Hepatocyte (in vitro differentiated cells): ENCODE measurements at regions not wholly inside any gene's neighbourhood (a gene's known extent, or its start where the extent isn't known, plus 50 kb on each side); places are given as distances from the start of the nearest gene placed in this dataset.
"Not testable (repeated sequence)": the region's sequence is repeated elsewhere in the genome, so short reads cannot be mapped to it uniquely, and the experiment has no call there.

ENCODE experiments used
- DNase-seq: peaks from one replicate; pipeline ENCODE4 v3.0.0-alpha.2; 2016; ENCODE audit warnings: low spot score
- H2AFZ ChIP-seq: fragments of 200-600 bp; sonication (generic); 2 replicates; pipeline ENCODE4 v1.6.0; 2016; ENCODE audit warnings: antibody characterized with exemption, mild to moderate bottlenecking
- H3K27ac ChIP-seq: fragments of 200-600 bp; sonication (generic); 2 replicates; pipeline ENCODE4 v1.5.1; 2016; ENCODE audit warnings: mild to moderate bottlenecking
- H3K27me3 ChIP-seq: fragments of 200-600 bp; sonication (generic); 2 replicates; pipeline ENCODE4 v1.6.1; 2016
- H3K36me3 ChIP-seq: fragments of 200-600 bp; sonication (generic); replicated peaks from 2 replicates; pipeline ENCODE4 v1.5.1; 2016; ENCODE audit warnings: low read depth; ENCODE audit not compliant: insufficient read depth
- H3K4me1 ChIP-seq: fragments of 200-600 bp; sonication (generic); 2 replicates; pipeline ENCODE4 v1.5.1; 2016; ENCODE audit warnings: mild to moderate bottlenecking, moderate library complexity; ENCODE audit not compliant: insufficient read depth
- H3K4me2 ChIP-seq: fragments of 200-600 bp; sonication (generic); 2 replicates; pipeline ENCODE4 v1.6.0; 2016
- H3K4me3 ChIP-seq: fragments of 200-600 bp; sonication (generic); 2 replicates; pipeline ENCODE4 v1.5.1; 2016; ENCODE audit warnings: mild to moderate bottlenecking
- H3K79me2 ChIP-seq: fragments of 200-600 bp; sonication (generic); 2 replicates; pipeline ENCODE4 v1.6.0; 2017; ENCODE audit warnings: mild to moderate bottlenecking
- H3K9me2 ChIP-seq: fragments of 200-600 bp; sonication (generic); replicated peaks from 2 replicates; pipeline ENCODE4 v1.6.0; 2017; ENCODE audit warnings: mild to moderate bottlenecking; ENCODE audit not compliant: insufficient read depth
- H3K9me3 ChIP-seq: fragments of 200-600 bp; sonication (generic); 2 replicates; pipeline ENCODE4 v1.5.1; 2016; ENCODE audit warnings: low read depth, mild to moderate bottlenecking
- H4K20me1 ChIP-seq: fragments of 200-600 bp; sonication (generic); 2 replicates; pipeline ENCODE4 v1.6.0; 2016; ENCODE audit warnings: mild to moderate bottlenecking; ENCODE audit not compliant: insufficient read depth, poor library complexity, severe bottlenecking
- WGBS: methylation state at CpG from one replicate; pipeline ENCODE4 v1.1.6; 2016; ENCODE audit warnings: low lambda C conversion rate; ENCODE audit errors: missing lambda C conversion rate; 5-methylcytosine and 5-hydroxymethylcytosine counted together

DNA sequence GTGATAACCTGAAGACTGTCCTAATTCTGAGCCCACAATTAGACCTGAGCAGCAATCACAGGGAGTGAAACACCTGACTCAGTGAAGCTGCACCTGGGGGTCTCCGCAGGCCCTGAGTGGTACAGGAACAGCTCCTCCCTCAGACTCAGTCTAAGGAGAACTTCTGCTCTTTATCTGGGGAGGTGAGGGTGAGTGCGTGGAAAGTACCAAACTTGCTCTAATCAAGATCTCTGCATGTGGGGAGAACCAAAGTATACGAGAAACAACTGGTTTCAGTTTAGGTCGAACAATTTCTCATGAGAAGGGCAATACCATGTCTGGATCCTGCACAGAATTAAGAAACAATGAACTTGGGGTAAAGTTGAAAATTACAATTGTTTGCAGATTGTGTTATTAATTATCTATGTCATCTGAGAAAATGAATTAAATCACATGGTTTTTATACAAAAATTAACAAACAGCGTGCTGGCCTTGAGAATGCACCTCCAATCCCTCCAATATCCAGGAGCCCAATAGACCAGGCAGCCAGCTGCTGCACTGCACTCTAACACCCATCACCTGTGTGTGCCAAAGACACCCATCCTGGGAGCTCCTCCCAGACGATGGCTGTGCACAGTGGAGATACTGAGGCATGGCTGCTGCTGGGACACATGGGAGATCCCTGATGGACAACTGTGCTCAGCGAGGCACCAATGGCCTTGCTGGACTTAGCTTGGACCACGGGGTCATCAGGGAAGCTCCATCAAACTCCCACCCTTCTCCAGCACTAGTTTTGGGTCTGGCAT, 828.8 kb downstream of the TMEM121 start:
- H3K4me1 ChIP-seq, H3K27ac ChIP-seq: not testable (repeated sequence)

DNA sequence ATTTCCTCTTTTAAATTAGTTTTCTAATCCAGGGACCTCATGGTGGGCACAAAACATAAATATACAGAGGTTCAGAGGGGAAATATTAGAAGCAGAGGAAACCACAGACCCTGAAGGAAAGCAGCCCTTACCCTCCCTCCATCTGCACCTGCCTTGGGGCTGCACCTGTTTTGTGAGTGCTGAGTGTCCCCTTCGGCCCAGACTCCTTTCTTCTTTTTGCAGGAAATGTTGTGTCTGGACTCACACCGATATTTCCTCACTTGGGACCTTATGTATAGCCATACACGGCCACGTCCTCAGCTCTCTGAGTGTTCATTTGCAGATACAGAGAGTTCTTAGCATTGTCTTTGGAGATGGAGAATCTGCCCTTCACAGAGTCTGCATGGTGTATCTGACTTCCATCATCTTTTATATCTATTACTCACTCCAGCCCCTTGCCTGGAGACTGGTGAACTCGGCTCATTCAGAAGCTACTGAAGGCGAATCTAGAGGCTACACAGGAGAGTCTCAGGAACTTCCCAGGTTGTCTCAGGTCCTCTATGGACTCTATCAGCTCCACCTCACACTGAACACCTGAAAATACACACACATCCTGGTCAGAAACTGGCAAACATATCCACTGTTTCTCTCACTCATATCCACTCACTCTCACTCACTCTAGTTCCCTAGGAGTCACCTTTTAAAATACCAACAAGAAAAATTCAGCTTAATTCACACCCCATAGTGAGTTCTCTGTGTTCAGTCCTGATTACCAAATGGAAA, 829.7 kb downstream of the TMEM121 start:
- not testable (repeated sequence) for H3K79me2 ChIP-seq, H2AFZ ChIP-seq, H3K36me3 ChIP-seq, DNase-seq, H3K4me2 ChIP-seq, H3K4me3 ChIP-seq, H3K4me1 ChIP-seq, H4K20me1 ChIP-seq, H3K9me2 ChIP-seq, H3K27me3 ChIP-seq, H3K27ac ChIP-seq
- 56% methylated on average over 6 of the region's 6 CpGs for WGBS
- H3K9me3 ChIP-seq: peaks cover 19% of the 10 kb centered on the region

More for the DNA sequence above, 828.8 kb downstream of the TMEM121 start:
- not testable (repeated sequence) for H3K4me2 ChIP-seq, H3K36me3 ChIP-seq, H4K20me1 ChIP-seq, H3K4me3 ChIP-seq, H3K9me2 ChIP-seq, H3K79me2 ChIP-seq, H3K27me3 ChIP-seq, DNase-seq, H2AFZ ChIP-seq
- WGBS: 45% methylated on average over 8 of the region's 8 CpGs
- peaks cover 19% of the 10 kb centered on the region for H3K9me3 ChIP-seq

DNA sequence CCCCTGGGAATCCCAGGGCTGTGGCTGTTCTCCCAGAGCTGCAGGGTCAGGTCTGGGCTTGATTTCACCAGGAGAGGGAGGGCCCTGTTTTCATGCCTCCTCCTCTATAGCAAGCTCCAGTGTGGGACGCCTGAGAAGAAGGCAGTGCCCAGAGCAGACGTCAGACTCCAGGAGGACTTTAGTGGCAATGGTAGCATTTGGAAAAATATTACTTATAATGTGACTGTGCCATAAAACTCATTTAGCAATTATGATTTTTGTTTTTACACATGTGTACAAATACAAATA, 830.2 kb downstream of the TMEM121 start:
- not testable (repeated sequence) for H4K20me1 ChIP-seq, DNase-seq, H3K9me2 ChIP-seq, H2AFZ ChIP-seq, H3K27ac ChIP-seq, H3K4me1 ChIP-seq, H3K4me2 ChIP-seq, H3K4me3 ChIP-seq, H3K27me3 ChIP-seq, H3K36me3 ChIP-seq, H3K79me2 ChIP-seq
- H3K9me3 ChIP-seq: peaks cover 19% of the 10 kb centered on the region
- WGBS: 44% methylated on average over 2 of the region's 2 CpGs

GRCh38 chr14:106359157-106359887, 832.9 kb downstream of the TMEM121 start:
- H3K4me3 ChIP-seq: not testable (repeated sequence)

DNA sequence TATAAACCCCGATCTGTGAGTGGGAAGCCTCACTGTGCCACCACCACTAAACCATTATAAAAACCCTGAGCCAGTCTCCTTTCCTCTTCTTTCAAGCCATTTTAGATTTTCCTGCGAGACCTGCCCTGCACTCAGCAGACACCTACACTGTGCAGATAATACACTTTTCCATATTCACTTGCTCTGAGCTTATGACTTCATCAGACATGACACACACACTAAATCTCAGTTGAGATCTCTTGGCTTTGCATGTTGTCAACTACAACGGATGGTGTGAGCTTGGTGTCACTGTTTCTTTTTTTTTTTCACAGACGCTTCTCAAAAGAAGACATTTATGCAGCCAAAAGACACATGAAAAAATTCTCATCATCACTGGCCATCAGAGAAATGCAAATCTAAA, 839.0 kb downstream of the TMEM121 start:
- H3K36me3 ChIP-seq, H3K9me2 ChIP-seq, H3K4me2 ChIP-seq, H3K27me3 ChIP-seq, H3K4me1 ChIP-seq, H3K4me3 ChIP-seq, H3K27ac ChIP-seq, H4K20me1 ChIP-seq, DNase-seq, H3K79me2 ChIP-seq, H2AFZ ChIP-seq, H3K9me3 ChIP-seq: not testable (repeated sequence)
- 41% methylated on average over 2 of the region's 4 CpGs for WGBS

More at GRCh38 chr14:106359157-106359887, 832.9 kb downstream of the TMEM121 start:
- H3K9me3 ChIP-seq: peaks cover 19% of the 10 kb centered on the region
- H2AFZ ChIP-seq, H3K9me2 ChIP-seq, H3K4me2 ChIP-seq, H3K79me2 ChIP-seq, H3K36me3 ChIP-seq, H3K27ac ChIP-seq, H4K20me1 ChIP-seq, H3K27me3 ChIP-seq, DNase-seq, H3K4me1 ChIP-seq: not testable (repeated sequence)
- 67% methylated on average over 17 of the region's 17 CpGs for WGBS

DNA sequence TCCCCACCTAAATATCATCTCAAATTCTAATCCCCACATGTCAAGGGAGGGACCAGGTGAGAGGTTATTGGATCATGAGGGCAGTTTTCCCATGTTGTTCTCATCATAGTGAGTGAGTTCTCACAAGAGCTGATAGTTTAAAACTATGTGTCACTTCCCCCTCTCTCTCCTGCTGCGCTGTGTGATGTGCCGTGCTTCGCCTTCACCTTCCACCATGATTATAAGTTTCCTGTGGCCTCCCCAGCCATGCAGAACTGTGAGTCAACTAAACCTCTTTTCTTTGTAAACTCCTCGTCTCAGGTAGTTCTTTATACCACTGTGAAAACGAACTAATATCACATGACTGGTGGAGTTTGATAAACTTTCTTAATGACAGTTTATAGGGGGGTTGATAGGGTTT, 839.5 kb downstream of the TMEM121 start:
- H3K4me2 ChIP-seq, H3K4me1 ChIP-seq, H2AFZ ChIP-seq, H3K27me3 ChIP-seq, H3K36me3 ChIP-seq, H3K27ac ChIP-seq, DNase-seq, H3K79me2 ChIP-seq, H3K9me3 ChIP-seq, H3K4me3 ChIP-seq, H3K9me2 ChIP-seq, H4K20me1 ChIP-seq: not testable (repeated sequence)
- 44% methylated on average over 5 of the region's 5 CpGs for WGBS

DNA sequence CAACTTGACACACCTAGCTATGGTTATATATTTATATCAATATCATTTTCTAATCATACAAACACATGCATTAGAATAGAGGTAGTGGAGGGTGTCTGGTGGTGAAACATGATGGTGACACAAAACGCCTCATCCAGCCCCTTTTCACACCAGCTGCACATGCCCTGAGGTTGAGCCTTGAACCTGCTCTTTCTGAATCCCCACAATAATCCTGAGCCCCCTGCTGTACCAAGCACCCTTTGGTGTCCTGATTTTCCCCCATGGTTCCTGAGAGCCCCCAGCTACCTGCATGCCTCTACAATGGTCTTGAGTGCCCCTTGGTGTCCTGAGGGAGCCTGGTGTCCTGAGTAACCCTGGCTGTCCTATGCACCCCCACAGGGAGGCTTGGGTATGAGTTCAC, 840.6 kb downstream of the TMEM121 start:
- H3K36me3 ChIP-seq, H3K9me2 ChIP-seq, H3K27me3 ChIP-seq, H3K9me3 ChIP-seq, H4K20me1 ChIP-seq, H3K4me3 ChIP-seq, H3K27ac ChIP-seq, H3K4me2 ChIP-seq, H3K4me1 ChIP-seq, DNase-seq, H3K79me2 ChIP-seq, H2AFZ ChIP-seq: not testable (repeated sequence)
- WGBS: 42% methylated on average over 1 of the region's 1 CpG

DNA sequence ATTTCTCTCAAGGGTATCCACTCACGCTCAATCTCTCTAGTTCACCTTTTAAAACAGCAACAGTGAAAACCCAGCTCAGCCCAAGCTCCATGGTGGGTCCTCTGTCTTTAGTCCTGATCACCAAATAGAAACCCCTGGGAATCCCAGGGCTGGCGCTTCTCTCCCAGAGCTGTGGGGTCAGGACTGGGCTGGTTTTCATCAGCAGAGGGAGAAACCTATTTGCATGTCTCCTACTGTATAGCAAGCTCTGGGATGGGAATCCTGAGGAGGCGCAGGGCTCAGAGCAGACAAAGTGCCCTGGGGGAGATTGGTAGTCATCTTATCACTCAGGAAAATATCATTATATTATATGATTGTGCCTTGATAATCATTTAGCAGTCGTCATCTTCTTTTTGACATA, 843.1 kb downstream of the TMEM121 start:
- not testable (repeated sequence) for H4K20me1 ChIP-seq, H3K27ac ChIP-seq, H3K4me2 ChIP-seq, H3K27me3 ChIP-seq, H2AFZ ChIP-seq, H3K79me2 ChIP-seq, H3K9me3 ChIP-seq, DNase-seq, H3K9me2 ChIP-seq, H3K36me3 ChIP-seq, H3K4me1 ChIP-seq, H3K4me3 ChIP-seq
- 38% methylated on average over 3 of the region's 4 CpGs for WGBS
